Type B pancreatic cell (in vitro differentiated cells): ENCODE measurements at regions not wholly inside any gene's neighbourhood (a gene's known extent, or its start where the extent isn't known, plus 50 kb on each side); places are given as distances from the start of the nearest gene placed in this dataset.

Experiments
- DNase-seq: peaks from one replicate; pipeline ENCODE4 v3.0.0; 2021; ENCODE audit warnings: mixed read lengths; ENCODE audit not compliant: unreplicated experiment; ENCODE audit errors: extremely low spot score
- H3K27ac Mint-ChIP-seq: 2 replicates; pipeline ENCODE4 v1.8.0; 2021; ENCODE audit warnings: mild to moderate bottlenecking, mixed read lengths
- H3K27me3 Mint-ChIP-seq: 2 replicates; pipeline ENCODE4 v1.8.0; 2021; ENCODE audit warnings: mixed read lengths
- H3K36me3 Mint-ChIP-seq: 2 replicates; pipeline ENCODE4 v1.8.0; 2021; ENCODE audit warnings: mixed read lengths
- H3K4me1 Mint-ChIP-seq: one replicate; pipeline ENCODE4 v1.8.0; 2021; ENCODE audit warnings: mixed read lengths; ENCODE audit not compliant: unreplicated experiment
- H3K4me3 Mint-ChIP-seq: 2 replicates; pipeline ENCODE4 v1.8.0; 2021; ENCODE audit warnings: mild to moderate bottlenecking, mixed read lengths
- H3K9me3 Mint-ChIP-seq: 2 replicates; pipeline ENCODE4 v1.8.0; 2021; ENCODE audit warnings: mixed read lengths
- CTCF ChIP-seq: fragments of 200-600 bp; sonication (generic); conservative IDR thresholded peaks from 2 replicates; pipeline ENCODE4 v1.5.0; 2021; ENCODE audit warnings: antibody characterized with exemption, mild to moderate bottlenecking

GRCh38 chr3:24781454-24781853, 286.8 kb upstream of the THRB start:
- no peak for TF ChIP-seq CTCF
- H3K4me1 Mint-ChIP-seq = no peaks in the 10 kb centered on the region
- H3K4me3 Mint-ChIP-seq = no peak overlapping the region
- peaks cover under 1% of the 10 kb centered on the region for H3K27me3 Mint-ChIP-seq
- peaks cover 20% of the 10 kb centered on the region for H3K9me3 Mint-ChIP-seq
- DNase-seq = no peak
- peaks cover 3% of the 10 kb centered on the region for H3K36me3 Mint-ChIP-seq
- H3K27ac Mint-ChIP-seq = no peak overlapping the region

- no peak overlapping the region for H3K4me3 Mint-ChIP-seq
- peaks cover 3% of the 10 kb centered on the region for H3K27me3 Mint-ChIP-seq
- peaks cover 3% of the 10 kb centered on the region for H3K9me3 Mint-ChIP-seq
- no peak for DNase-seq
- H3K27ac Mint-ChIP-seq = no peak overlapping the region
- TF ChIP-seq CTCF = no peak
- H3K36me3 Mint-ChIP-seq = no peaks in the 10 kb centered on the region
- H3K4me1 Mint-ChIP-seq = no peaks in the 10 kb centered on the region
Observed at GRCh38 chr3:24793896-24794295, 299.2 kb upstream of the THRB start.

- no peak overlapping the region for H3K4me3 Mint-ChIP-seq
- peaks cover 3% of the 10 kb centered on the region for H3K9me3 Mint-ChIP-seq
- H3K4me1 Mint-ChIP-seq = no peaks in the 10 kb centered on the region
- no peak overlapping the region for H3K27ac Mint-ChIP-seq
- DNase-seq = no peak
- no peak for TF ChIP-seq CTCF
- no peaks in the 10 kb centered on the region for H3K27me3 Mint-ChIP-seq
- no peaks in the 10 kb centered on the region for H3K36me3 Mint-ChIP-seq
Observed at GRCh38 chr3:24802614-24803013, 308.0 kb upstream of the THRB start.

- Mint-ChIP-seq H3K4me1 (no peaks in the 10 kb centered on the region), H3K4me3 (no peak overlapping the region), H3K27me3 (no peaks in the 10 kb centered on the region), H3K27ac (no peak overlapping the region), H3K9me3 (no peaks in the 10 kb centered on the region), H3K36me3 (no peaks in the 10 kb centered on the region)
- no peak for TF ChIP-seq CTCF
- DNase-seq = no peak
Observed at GRCh38 chr3:24804095-24804494, 309.4 kb upstream of the THRB start.

GRCh38 chr3:24810881-24811280, 316.2 kb upstream of the THRB start:
- H3K4me1 Mint-ChIP-seq = no peaks in the 10 kb centered on the region
- H3K27ac Mint-ChIP-seq = no peak overlapping the region
- H3K27me3 Mint-ChIP-seq = no peaks in the 10 kb centered on the region
- DNase-seq = no peak
- no peak for TF ChIP-seq CTCF
- H3K4me3 Mint-ChIP-seq = no peak overlapping the region
- H3K36me3 Mint-ChIP-seq = no peaks in the 10 kb centered on the region
- H3K9me3 Mint-ChIP-seq = peaks cover 9% of the 10 kb centered on the region

- no peaks in the 10 kb centered on the region for H3K36me3 Mint-ChIP-seq
- peaks cover 9% of the 10 kb centered on the region for H3K9me3 Mint-ChIP-seq
- no peak overlapping the region for H3K27ac Mint-ChIP-seq
- H3K4me3 Mint-ChIP-seq = no peak overlapping the region
- H3K4me1 Mint-ChIP-seq = no peaks in the 10 kb centered on the region
- DNase-seq = no peak
- H3K27me3 Mint-ChIP-seq = no peaks in the 10 kb centered on the region
- TF ChIP-seq CTCF = no peak
Observed at GRCh38 chr3:24812116-24812515, 317.5 kb upstream of the THRB start.
